Stomach (tissue), 8 donors: ENCODE measurements at regions not wholly inside any gene's neighbourhood (a gene's known extent, or its start where the extent isn't known, plus 50 kb on each side); places are given as distances from the start of the nearest gene placed in this dataset.

Experiments
- DNase-seq, 2 donors: peaks; one replicate each; pipeline versions ENCODE4 v3.0.0 to v3.0.0-alpha.2; 2013 to 2019
- H3K27ac ChIP-seq, 5 donors: fragments of 200-600 bp in 4 of 5; sonication (generic) in 4 of 5; one replicate each; pipeline ENCODE4 v1.5.1; 2013 to 2019; ENCODE audit warnings: mild to moderate bottlenecking in 1 of 5, moderate library complexity in 1 of 5
- H3K27me3 ChIP-seq, 3 donors: fragments of 200-600 bp; sonication (generic); one replicate each; pipeline ENCODE4 v1.5.1; 2017 to 2019; ENCODE audit warnings: mixed run types in 1 of 3
- H3K36me3 ChIP-seq, 4 donors: fragments of 200-600 bp; sonication (generic); 1 replicate in 3 of 4; 2 replicates in 1 of 4; pipeline ENCODE4 v1.5.1; 2016 to 2019
- H3K4me1 ChIP-seq, 4 donors: fragments of 200-600 bp; sonication (generic); one replicate each; pipeline ENCODE4 v1.5.1; 2016 to 2019
- H3K4me3 ChIP-seq, 4 donors: fragments of 200-600 bp; sonication (generic) in 3 of 4; one replicate each; pipeline ENCODE4 v1.5.1; 2016 to 2019; ENCODE audit warnings: mild to moderate bottlenecking in 1 of 4
- H3K9me3 ChIP-seq, 4 donors: fragments of 200-600 bp; sonication (generic); one replicate each; pipeline ENCODE4 v1.5.1; 2016 to 2019
- EP300 ChIP-seq: sonication (generic); formaldehyde crosslinking; IDR thresholded peaks from one replicate; pipeline ENCODE4 v1.6.1; 2017; ENCODE audit warnings: antibody characterized with exemption
- POLR2A ChIP-seq, 4 donors: fragments of 450-650 bp; IDR thresholded peaks; one replicate each; pipeline ENCODE4 v1.6.1; 2016; ENCODE audit warnings: antibody characterized with exemption in 4 of 4, control low read depth in 2 of 4, mild to moderate bottlenecking in 1 of 4, moderate library complexity in 1 of 4
- POLR2AphosphoS5 ChIP-seq, 3 donors: sonication (generic); formaldehyde crosslinking; IDR thresholded peaks; one replicate each; pipeline ENCODE4 v1.6.1; 2016; ENCODE audit warnings: antibody characterized with exemption in 3 of 3
- WGBS, 5 donors: extraction: QIAGEN DNeasy Blood & Tissue Kit in 3 of 5; methylation state at CpG; one replicate each; pipeline versions ENCODE4 v1.1.5 to v1.1.7; 2013 to 2018; 5-methylcytosine and 5-hydroxymethylcytosine counted together
- intact Hi-C: fragments of 100-400 bp; cut with DNase I; formaldehyde crosslinking; loops from one replicate; pipeline ENCODE4 v1.15.1; 2023; ENCODE audit warnings: low total_unique reads
- TF ChIP-seq, protein P1 (sequence below), 7 experiments: fragments of 450-650 bp in 4 of 7; fragments of 200-600 bp in 3 of 7; sonication (generic) in 3 of 7; IDR thresholded peaks; one replicate each; pipeline ENCODE4 v1.5.1; 2016 to 2019; ENCODE audit warnings: antibody characterized with exemption in 7 of 7, control low read depth in 2 of 7, mild to moderate bottlenecking in 1 of 7
- donor health status: healthy with polysubstance abuse.
- donor health status: Bipolar disorder and iron deficiency.
- donor health status: healthy.

DNA sequence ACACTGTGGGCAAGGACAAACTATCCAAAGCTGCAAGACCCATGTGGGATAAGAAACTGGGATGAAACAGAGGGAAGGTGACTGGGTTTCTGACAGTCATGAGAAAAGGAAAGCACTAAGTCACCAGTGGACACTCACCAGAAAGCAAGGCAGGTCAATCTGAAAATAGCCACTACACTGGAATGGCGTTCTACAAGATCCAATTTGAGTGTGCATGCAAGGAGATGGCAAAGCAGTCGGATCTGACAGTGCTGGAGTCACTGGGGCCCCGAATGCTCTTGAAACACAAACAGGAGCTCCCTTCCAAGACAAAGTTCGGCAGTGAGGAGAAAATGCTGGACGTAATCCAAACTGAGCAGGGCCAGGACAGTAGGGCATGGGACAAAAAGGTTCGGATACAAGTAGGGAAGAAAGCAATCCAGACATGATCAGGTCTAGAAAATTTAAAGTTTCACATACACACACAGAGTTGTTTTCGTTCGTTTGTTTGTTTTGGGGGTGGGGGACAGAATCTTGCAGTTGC is 95.5 kb downstream of the EOMES start:
- 47 to 69% (median 62%) methylated on average over 8 of the region's 8 CpGs for WGBS, 5 donors
- H3K27me3 ChIP-seq, result no peaks in the 10 kb centered on the region
- H3K36me3 ChIP-seq, result no peaks in the 10 kb centered on the region
- no peaks in the 10 kb centered on the region for H3K9me3 ChIP-seq
- intact Hi-C loops, result no loop called here
- no peak overlapping the region for H3K27ac ChIP-seq
- H3K4me1 ChIP-seq, result peaks cover 0 to 20% (median 0%) of the 10 kb centered on the region in 4 donors
- no peak overlapping the region for H3K4me3 ChIP-seq
- no peak for DNase-seq
- TF ChIP-seq POLR2AphosphoS5 (IDR thresholded peaks at IDR 0.05) (no peak), EP300 (no peak), POLR2A (IDR thresholded peaks at IDR 0.05) (no peak)
- TF ChIP-seq, protein P1, sequence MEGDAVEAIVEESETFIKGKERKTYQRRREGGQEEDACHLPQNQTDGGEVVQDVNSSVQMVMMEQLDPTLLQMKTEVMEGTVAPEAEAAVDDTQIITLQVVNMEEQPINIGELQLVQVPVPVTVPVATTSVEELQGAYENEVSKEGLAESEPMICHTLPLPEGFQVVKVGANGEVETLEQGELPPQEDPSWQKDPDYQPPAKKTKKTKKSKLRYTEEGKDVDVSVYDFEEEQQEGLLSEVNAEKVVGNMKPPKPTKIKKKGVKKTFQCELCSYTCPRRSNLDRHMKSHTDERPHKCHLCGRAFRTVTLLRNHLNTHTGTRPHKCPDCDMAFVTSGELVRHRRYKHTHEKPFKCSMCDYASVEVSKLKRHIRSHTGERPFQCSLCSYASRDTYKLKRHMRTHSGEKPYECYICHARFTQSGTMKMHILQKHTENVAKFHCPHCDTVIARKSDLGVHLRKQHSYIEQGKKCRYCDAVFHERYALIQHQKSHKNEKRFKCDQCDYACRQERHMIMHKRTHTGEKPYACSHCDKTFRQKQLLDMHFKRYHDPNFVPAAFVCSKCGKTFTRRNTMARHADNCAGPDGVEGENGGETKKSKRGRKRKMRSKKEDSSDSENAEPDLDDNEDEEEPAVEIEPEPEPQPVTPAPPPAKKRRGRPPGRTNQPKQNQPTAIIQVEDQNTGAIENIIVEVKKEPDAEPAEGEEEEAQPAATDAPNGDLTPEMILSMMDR (IDR thresholded peaks at IDR 0.05), result no peak

DNA sequence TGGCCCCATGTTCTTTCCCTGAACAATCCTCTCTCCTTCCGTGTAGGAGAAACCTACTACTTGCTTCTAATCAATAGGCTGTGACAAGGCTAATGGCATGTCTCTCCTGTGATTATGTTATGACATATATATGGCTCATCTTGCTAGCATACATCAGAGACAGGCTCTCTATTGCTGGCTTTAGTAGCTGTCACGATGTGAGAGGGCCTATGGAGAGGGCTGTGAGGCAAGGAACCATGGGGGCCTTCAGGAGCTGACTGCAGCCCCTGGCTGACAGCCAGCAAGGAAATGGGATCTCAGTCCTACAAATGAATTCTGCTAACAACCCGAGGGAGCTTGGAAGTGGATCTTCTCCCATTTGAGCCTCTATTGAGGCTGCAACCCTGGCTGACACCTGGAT is 96.3 kb downstream of the EOMES start:
- H3K9me3 ChIP-seq, result no peaks in the 10 kb centered on the region
- DNase-seq, result no peak
- H3K27ac ChIP-seq, result no peak overlapping the region
- H3K27me3 ChIP-seq, result no peaks in the 10 kb centered on the region
- 71 to 79% (median 79%) methylated on average over 3 of the region's 3 CpGs for WGBS, 5 donors
- H3K4me1 ChIP-seq, result peaks cover 0 to 20% (median 0%) of the 10 kb centered on the region in 4 donors
- H3K36me3 ChIP-seq, result no peaks in the 10 kb centered on the region
- TF ChIP-seq POLR2A (IDR thresholded peaks at IDR 0.05), result no peak
- TF ChIP-seq, protein P1 (IDR thresholded peaks at IDR 0.05), result no peak
- intact Hi-C loops, result no loop called here
- no peak overlapping the region for H3K4me3 ChIP-seq

DNA sequence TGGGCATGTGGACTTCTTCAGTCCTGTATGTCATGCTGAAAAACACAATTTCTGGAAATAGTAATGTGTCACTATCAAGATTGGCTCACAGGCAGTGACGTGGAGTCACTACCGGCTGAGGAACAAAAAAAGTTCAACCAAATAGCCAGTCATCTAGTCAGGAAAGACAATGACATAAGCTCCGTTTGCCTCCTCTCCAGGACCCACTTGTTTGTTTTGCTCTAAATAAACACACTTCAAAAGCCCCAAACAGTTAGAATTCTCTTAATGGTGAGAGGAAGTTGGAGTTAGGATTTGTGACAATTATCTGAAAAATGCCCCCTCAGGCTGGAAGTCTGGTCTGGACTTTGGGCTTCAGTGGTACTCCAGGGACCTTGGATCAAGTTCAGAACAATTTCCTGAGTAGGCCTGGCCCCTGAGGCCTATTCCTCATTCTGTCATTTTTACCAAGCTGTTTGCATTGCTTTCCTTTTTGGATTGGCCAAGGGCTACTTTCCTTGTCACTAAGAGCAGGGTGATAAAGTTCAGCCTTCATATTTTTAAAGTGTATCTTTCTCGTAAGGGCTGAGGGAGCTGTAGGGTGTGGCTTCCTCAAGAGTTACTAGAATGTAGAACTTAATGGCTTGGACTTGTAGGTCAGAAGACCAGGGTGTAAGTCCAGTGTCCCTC is 98.9 kb downstream of the EOMES start:
- Histone ChIP-seq H3K36me3 (no peaks in the 10 kb centered on the region), H3K4me1 (peaks cover 0 to 20% (median 0%) of the 10 kb centered on the region in 4 donors), H3K9me3 (no peaks in the 10 kb centered on the region), H3K4me3 (no peak overlapping the region), H3K27me3 (no peaks in the 10 kb centered on the region), H3K27ac (peak overlapping the region in 2 of 5 donors; percentile 49 to 50)
- intact Hi-C loops, result no loop called here
- WGBS, 5 donors, result 43 to 55% (median 50%) methylated on average over 4 of the region's 4 CpGs
- peak in 1 of 2 donors; percentile 63 for DNase-seq
- TF ChIP-seq POLR2A (IDR thresholded peaks at IDR 0.05) (no peak), POLR2AphosphoS5 (IDR thresholded peaks at IDR 0.05) (no peak), EP300 (no peak)
- TF ChIP-seq, protein P1 (IDR thresholded peaks at IDR 0.05), result no peak

DNA sequence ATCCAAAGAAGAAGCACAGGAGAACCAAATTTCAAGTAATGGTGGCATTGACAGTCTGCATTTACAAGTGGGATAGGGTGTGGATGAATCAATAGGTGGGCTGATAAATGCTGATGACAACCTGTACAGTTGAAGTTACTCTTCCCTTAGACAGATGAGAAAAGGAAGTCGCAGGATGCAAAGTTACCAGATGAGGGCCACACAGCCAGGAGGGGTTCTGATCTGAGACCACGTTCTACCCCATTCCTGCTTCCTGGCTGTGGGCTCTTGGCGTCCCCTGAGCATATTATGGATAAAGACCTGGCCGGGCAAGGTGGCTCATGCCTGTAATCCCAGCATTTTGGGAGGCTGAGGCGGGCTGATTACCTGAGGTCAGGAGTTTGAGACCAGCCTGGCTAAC is 104.6 kb downstream of the EOMES start:
- TF ChIP-seq POLR2A (IDR thresholded peaks at IDR 0.05), result no peak
- no peak for TF ChIP-seq POLR2AphosphoS5 (IDR thresholded peaks at IDR 0.05)
- no peak for TF ChIP-seq EP300
- TF ChIP-seq, protein P1 (IDR thresholded peaks at IDR 0.05), result no peak
- Histone ChIP-seq H3K27ac (no peak overlapping the region), H3K9me3 (peaks cover 0 to 15% (median 12%) of the 10 kb centered on the region in 4 donors), H3K36me3 (no peaks in the 10 kb centered on the region), H3K4me3 (no peak overlapping the region), H3K4me1 (no peaks in the 10 kb centered on the region), H3K27me3 (no peaks in the 10 kb centered on the region)
- intact Hi-C loops, result no loop called here
- DNase-seq, result no peak
- WGBS, 5 donors, result 87 to 91% (median 90%) methylated on average over 5 of the region's 5 CpGs
